ENCODE measurements at regions not wholly inside any gene's neighbourhood (a gene's known extent, or its start where the extent isn't known, plus 50 kb on each side); places are given as distances from the start of the nearest gene placed in this dataset.

GRCh38 chr1:222018041-222018440 lies 276.2 kb upstream of the DUSP10 start:
- TF ChIP-seq, protein P1, sequence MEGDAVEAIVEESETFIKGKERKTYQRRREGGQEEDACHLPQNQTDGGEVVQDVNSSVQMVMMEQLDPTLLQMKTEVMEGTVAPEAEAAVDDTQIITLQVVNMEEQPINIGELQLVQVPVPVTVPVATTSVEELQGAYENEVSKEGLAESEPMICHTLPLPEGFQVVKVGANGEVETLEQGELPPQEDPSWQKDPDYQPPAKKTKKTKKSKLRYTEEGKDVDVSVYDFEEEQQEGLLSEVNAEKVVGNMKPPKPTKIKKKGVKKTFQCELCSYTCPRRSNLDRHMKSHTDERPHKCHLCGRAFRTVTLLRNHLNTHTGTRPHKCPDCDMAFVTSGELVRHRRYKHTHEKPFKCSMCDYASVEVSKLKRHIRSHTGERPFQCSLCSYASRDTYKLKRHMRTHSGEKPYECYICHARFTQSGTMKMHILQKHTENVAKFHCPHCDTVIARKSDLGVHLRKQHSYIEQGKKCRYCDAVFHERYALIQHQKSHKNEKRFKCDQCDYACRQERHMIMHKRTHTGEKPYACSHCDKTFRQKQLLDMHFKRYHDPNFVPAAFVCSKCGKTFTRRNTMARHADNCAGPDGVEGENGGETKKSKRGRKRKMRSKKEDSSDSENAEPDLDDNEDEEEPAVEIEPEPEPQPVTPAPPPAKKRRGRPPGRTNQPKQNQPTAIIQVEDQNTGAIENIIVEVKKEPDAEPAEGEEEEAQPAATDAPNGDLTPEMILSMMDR (IDR thresholded peaks at IDR 0.05; ENCODE audit: low read depth, low read length, poor library complexity, severe bottlenecking) = no peak
- no peak for TF ChIP-seq EZH2phosphoT487 (IDR thresholded peaks at IDR 0.05; ENCODE audit: borderline replicate concordance, low read length)
